Endodermal cell (in vitro differentiated cells): ENCODE measurements at regions not wholly inside any gene's neighbourhood (a gene's known extent, or its start where the extent isn't known, plus 50 kb on each side); places are given as distances from the start of the nearest gene placed in this dataset.
A peak's percentile ranks its signal among the peaks of the same experiment; 100 is the strongest.
"Not testable (repeated sequence)": the region's sequence is repeated elsewhere in the genome, so short reads cannot be mapped to it uniquely, and the experiment has no call there.

Experiments
- DNase-seq: peaks from one replicate; pipeline ENCODE4 v3.0.0-alpha.2; 2017
- H3K27ac ChIP-seq: 2 replicates; pipeline ENCODE4 v1.5.1; 2013; ENCODE audit warnings: mild to moderate bottlenecking, low read depth, low read length, moderate library complexity
- H3K27me3 ChIP-seq: 2 replicates; pipeline ENCODE4 v1.6.1; 2013; ENCODE audit warnings: mild to moderate bottlenecking, low read length, moderate library complexity; ENCODE audit not compliant: insufficient read depth, control insufficient read depth, poor library complexity, severe bottlenecking
- H3K36me3 ChIP-seq: 2 replicates; pipeline ENCODE4 v1.7.0; 2013; ENCODE audit warnings: mild to moderate bottlenecking, low read length, moderate library complexity; ENCODE audit not compliant: control insufficient read depth, insufficient read depth
- H3K4me1 ChIP-seq: one replicate; pipeline ENCODE4 v1.7.0; 2013; ENCODE audit warnings: low read length; ENCODE audit not compliant: control insufficient read depth, insufficient read depth
- H3K4me3 ChIP-seq: 2 replicates; pipeline ENCODE4 v1.5.1; 2013; ENCODE audit warnings: mild to moderate bottlenecking, low read length, moderate library complexity
- H3K9ac ChIP-seq: 2 replicates; pipeline ENCODE4 v1.6.1; 2013; ENCODE audit warnings: mild to moderate bottlenecking, low read length, moderate library complexity; ENCODE audit not compliant: poor library complexity, severe bottlenecking; ENCODE audit errors: extremely low read depth
- H3K9me3 ChIP-seq: 2 replicates; pipeline ENCODE4 v1.6.1; 2013; ENCODE audit warnings: mild to moderate bottlenecking, low read length, moderate library complexity; ENCODE audit not compliant: control insufficient read depth
- H3K27ac Mint-ChIP-seq: 2 replicates; pipeline ENCODE4 v1.8.0; 2020; ENCODE audit warnings: mixed read lengths
- H3K27me3 Mint-ChIP-seq: 2 replicates; pipeline ENCODE4 v1.8.0; 2021; ENCODE audit warnings: mild to moderate bottlenecking, mixed read lengths; ENCODE audit not compliant: insufficient read depth
- H3K36me3 Mint-ChIP-seq: 2 replicates; pipeline ENCODE4 v1.8.0; 2020; ENCODE audit warnings: low read depth, mixed read lengths
- H3K4me1 Mint-ChIP-seq: 2 replicates; pipeline ENCODE4 v1.8.0; 2020; ENCODE audit warnings: mixed read lengths
- H3K4me3 Mint-ChIP-seq: 2 replicates; pipeline ENCODE4 v1.8.0; 2020; ENCODE audit warnings: mild to moderate bottlenecking, moderate library complexity, mixed read lengths
- H3K9me3 Mint-ChIP-seq: 2 replicates; pipeline ENCODE4 v1.8.0; 2020; ENCODE audit warnings: mild to moderate bottlenecking, mixed read lengths
- CTCF ChIP-seq: fragments of 200-600 bp; sonication (generic); conservative IDR thresholded peaks from 2 replicates; pipeline ENCODE4 v1.5.0; 2021; ENCODE audit warnings: antibody characterized with exemption, mild to moderate bottlenecking
- WGBS, 2 experiments: methylation state at CpG; one replicate each; pipeline versions ENCODE4 v1.1.5 to v1.1.7; 2013; ENCODE audit warnings: missing lambda C conversion rate in 2 of 2, mixed read lengths in 1 of 2; ENCODE audit not compliant: insufficient coverage in 1 of 2, insufficient read length in 1 of 2; 5-methylcytosine and 5-hydroxymethylcytosine counted together

GRCh38 chr9:79492092-79493009 lies 79.4 kb upstream of the TLE4 start:
- H3K27ac Mint-ChIP-seq = no peak overlapping the region
- H3K4me1 Mint-ChIP-seq = peaks cover 16% of the 10 kb centered on the region
- H3K9me3 Mint-ChIP-seq = peaks cover 13% of the 10 kb centered on the region
- Histone ChIP-seq H3K4me1 (peaks cover 5% of the 10 kb centered on the region), H3K27ac (no peak overlapping the region), H3K9me3 (peaks cover 5% of the 10 kb centered on the region), H3K9ac (no peak overlapping the region), H3K27me3 (no peaks in the 10 kb centered on the region), H3K36me3 (no peaks in the 10 kb centered on the region), H3K4me3 (peak overlapping the region; percentile 32)
- H3K36me3 Mint-ChIP-seq = no peaks in the 10 kb centered on the region
- TF ChIP-seq CTCF = no peak
- no peak for DNase-seq
- 90 to 94% methylated on average over 2 to 3 of the region's 3 CpGs for WGBS, 2 experiments
- H3K4me3 Mint-ChIP-seq = no peak overlapping the region
- no peaks in the 10 kb centered on the region for H3K27me3 Mint-ChIP-seq

GRCh38 chr9:79500196-79500864 lies 71.4 kb upstream of the TLE4 start:
- not testable (repeated sequence) for DNase-seq

GRCh38 chr9:79501546-79501945 lies 70.2 kb upstream of the TLE4 start:
- Histone ChIP-seq H3K36me3 (no peaks in the 10 kb centered on the region), H3K27ac (no peak overlapping the region), H3K27me3 (no peaks in the 10 kb centered on the region), H3K9ac (no peak overlapping the region), H3K9me3 (no peaks in the 10 kb centered on the region), H3K4me1 (peaks cover 2% of the 10 kb centered on the region), H3K4me3 (no peak overlapping the region)
- peaks cover 9% of the 10 kb centered on the region for H3K9me3 Mint-ChIP-seq
- no peak for DNase-seq
- H3K27me3 Mint-ChIP-seq = no peaks in the 10 kb centered on the region
- H3K4me3 Mint-ChIP-seq = no peak overlapping the region
- no peaks in the 10 kb centered on the region for H3K4me1 Mint-ChIP-seq
- no peak overlapping the region for H3K27ac Mint-ChIP-seq
- no peak for TF ChIP-seq CTCF
- peaks cover 5% of the 10 kb centered on the region for H3K36me3 Mint-ChIP-seq
- WGBS, 2 experiments = 95 to 100% methylated on average over 1 to 2 of the region's 2 CpGs

More at GRCh38 chr9:79500196-79500864, 71.4 kb upstream of the TLE4 start:
- H3K4me1 ChIP-seq, H3K9me3 ChIP-seq, H3K27ac Mint-ChIP-seq, H3K4me1 Mint-ChIP-seq, H3K4me3 ChIP-seq, H3K9ac ChIP-seq, H3K27me3 ChIP-seq, H3K27ac ChIP-seq, H3K4me3 Mint-ChIP-seq, H3K9me3 Mint-ChIP-seq, H3K36me3 Mint-ChIP-seq, H3K27me3 Mint-ChIP-seq, H3K36me3 ChIP-seq: not testable (repeated sequence)
- 92 to 94% methylated on average over 20 to 25 of the region's 25 CpGs for WGBS, 2 experiments
